H9 (cell line): ENCODE measurements at regions not wholly inside any gene's neighbourhood (a gene's known extent, or its start where the extent isn't known, plus 50 kb on each side); places are given as distances from the start of the nearest gene placed in this dataset.

Experiments used
- DNase-seq: peaks from one replicate; pipeline ENCODE4 v3.0.0-alpha.2; 2017
- H2AFZ ChIP-seq: one replicate; pipeline ENCODE4 v1.6.1; 2013; ENCODE audit warnings: mild to moderate bottlenecking, low read length, control low read depth, moderate library complexity
- H2AK5ac ChIP-seq: 2 replicates; pipeline ENCODE4 v1.6.1; 2013; ENCODE audit warnings: low read length, control low read depth, mixed read lengths; ENCODE audit not compliant: insufficient read length
- H2BK120ac ChIP-seq: one replicate; pipeline ENCODE4 v1.6.1; 2013; ENCODE audit warnings: low read depth, mild to moderate bottlenecking, low read length, control low read depth, inconsistent platforms; ENCODE audit not compliant: poor library complexity, severe bottlenecking
- H2BK12ac ChIP-seq: 2 replicates; pipeline ENCODE4 v1.6.1; 2013; ENCODE audit warnings: low read length, control low read depth, mixed read lengths, low read depth; ENCODE audit not compliant: insufficient read length
- H2BK15ac ChIP-seq: 2 replicates; pipeline ENCODE4 v1.6.1; 2013; ENCODE audit warnings: low read depth, low read length, control low read depth
- H2BK20ac ChIP-seq: one replicate; pipeline ENCODE4 v1.6.1; 2013; ENCODE audit warnings: low read depth, mild to moderate bottlenecking, low read length, control low read depth, inconsistent platforms; ENCODE audit not compliant: poor library complexity, severe bottlenecking
- H2BK5ac ChIP-seq: 2 replicates; pipeline ENCODE4 v1.6.1; 2013; ENCODE audit warnings: low read length, control low read depth, mixed read lengths; ENCODE audit not compliant: insufficient read length
- H3K14ac ChIP-seq: 2 replicates; pipeline ENCODE4 v1.6.1; 2013; ENCODE audit warnings: low read length, control low read depth; ENCODE audit not compliant: insufficient read depth
- H3K18ac ChIP-seq: 2 replicates; pipeline ENCODE4 v1.6.1; 2013; ENCODE audit warnings: low read depth, mild to moderate bottlenecking, mixed read lengths, low read length, control low read depth; ENCODE audit not compliant: insufficient read length
- H3K23ac ChIP-seq: 2 replicates; pipeline ENCODE4 v1.6.1; 2013; ENCODE audit warnings: low read length, control low read depth, mixed read lengths, low read depth; ENCODE audit not compliant: insufficient read length
- H3K23me2 ChIP-seq: 2 replicates; pipeline ENCODE4 v1.6.1; 2013; ENCODE audit warnings: low read depth, mild to moderate bottlenecking, mixed read lengths, low read length, control low read depth; ENCODE audit not compliant: insufficient read length, poor library complexity, severe bottlenecking
- H3K27ac ChIP-seq: 2 replicates; pipeline ENCODE4 v1.5.1; 2013; ENCODE audit warnings: low read length, control low read depth, mixed read lengths, low read depth; ENCODE audit not compliant: insufficient read length
- H3K27me3 ChIP-seq: 2 replicates; pipeline ENCODE4 v1.6.1; 2013; ENCODE audit warnings: low read length, control low read depth, inconsistent platforms; ENCODE audit not compliant: insufficient read depth
- H3K4ac ChIP-seq: 2 replicates; pipeline ENCODE4 v1.6.1; 2013; ENCODE audit warnings: low read depth, mild to moderate bottlenecking, control low read depth, inconsistent platforms, low read length, moderate library complexity
- H3K4me1 ChIP-seq: 2 replicates; pipeline ENCODE4 v1.6.1; 2013; ENCODE audit warnings: low read length, control low read depth, inconsistent platforms; ENCODE audit not compliant: insufficient read depth
- H3K4me2 ChIP-seq: 2 replicates; pipeline ENCODE4 v1.6.1; 2013; ENCODE audit warnings: low read length, control low read depth, mixed read lengths; ENCODE audit not compliant: insufficient read length, insufficient read depth
- H3K56ac ChIP-seq: 2 replicates; pipeline ENCODE4 v1.6.1; 2013; ENCODE audit warnings: low read depth, mild to moderate bottlenecking, mixed read lengths, low read length, control low read depth; ENCODE audit not compliant: insufficient read length
- H3K79me1 ChIP-seq: 2 replicates; pipeline ENCODE4 v1.6.1; 2013; ENCODE audit warnings: low read depth, mild to moderate bottlenecking, moderate library complexity, low read length, control low read depth, inconsistent platforms; ENCODE audit not compliant: insufficient read depth, poor library complexity, severe bottlenecking
- H3K79me2 ChIP-seq: 2 replicates; pipeline ENCODE4 v1.6.1; 2013; ENCODE audit warnings: low read length, control low read depth, inconsistent platforms; ENCODE audit not compliant: insufficient read depth
- H3K9ac ChIP-seq: 2 replicates; pipeline ENCODE4 v1.6.1; 2013; ENCODE audit warnings: low read length, control low read depth, mixed read lengths; ENCODE audit not compliant: insufficient read length; ENCODE audit errors: extremely low read depth
- H3K9me3 ChIP-seq: one replicate; pipeline ENCODE4 v1.6.1; 2013; ENCODE audit warnings: low read depth, low read length, inconsistent platforms; ENCODE audit not compliant: control insufficient read depth
- H3T11ph ChIP-seq: one replicate; pipeline ENCODE4 v1.6.1; 2013; ENCODE audit warnings: mild to moderate bottlenecking, low read length, control low read depth, inconsistent platforms
- H4K20me1 ChIP-seq: one replicate; pipeline ENCODE4 v1.6.1; 2013; ENCODE audit not compliant: control insufficient read depth, insufficient read length, insufficient read depth
- H4K5ac ChIP-seq: 2 replicates; pipeline ENCODE4 v1.6.1; 2013; ENCODE audit warnings: low read depth, mild to moderate bottlenecking, mixed read lengths, low read length, control low read depth; ENCODE audit not compliant: insufficient read length
- H4K8ac ChIP-seq: replicated peaks from 2 replicates; pipeline ENCODE4 v1.6.1; 2013; ENCODE audit warnings: low read length, control low read depth, mixed read lengths, low read depth; ENCODE audit not compliant: insufficient read length
- H4K91ac ChIP-seq: 2 replicates; pipeline ENCODE4 v1.6.1; 2013; ENCODE audit warnings: low read depth, mild to moderate bottlenecking, moderate library complexity, mixed read lengths, low read length, control low read depth; ENCODE audit not compliant: insufficient read length
- H3K27ac Mint-ChIP-seq, 3 experiments: 2 replicates in 2 of 3; 3 replicates in 1 of 3; pipeline ENCODE4 v1.8.0; 2020 to 2021; ENCODE audit warnings: mixed read lengths in 3 of 3, mild to moderate bottlenecking in 1 of 3, moderate library complexity in 1 of 3
- H3K27me3 Mint-ChIP-seq: 2 replicates; pipeline ENCODE4 v1.8.0; 2021; ENCODE audit warnings: low read depth, mild to moderate bottlenecking, moderate library complexity, mixed read lengths
- H3K36me3 Mint-ChIP-seq, 3 experiments: 2 replicates in 2 of 3; 3 replicates in 1 of 3; pipeline ENCODE4 v1.8.0; 2020 to 2021; ENCODE audit warnings: low read depth in 3 of 3, mixed read lengths in 3 of 3; ENCODE audit not compliant: insufficient read depth in 1 of 3
- H3K4me1 Mint-ChIP-seq, 2 experiments: 2 replicates each; pipeline ENCODE4 v1.8.0; 2020; ENCODE audit warnings: mixed read lengths in 2 of 2
- H3K4me3 Mint-ChIP-seq, 2 experiments: 2 replicates in 1 of 2; 3 replicates in 1 of 2; pipeline ENCODE4 v1.8.0; 2020 to 2021; ENCODE audit warnings: mild to moderate bottlenecking in 2 of 2, mixed read lengths in 2 of 2, moderate library complexity in 1 of 2
- H3K9me3 Mint-ChIP-seq, 2 experiments: 2 replicates in 1 of 2; 3 replicates in 1 of 2; pipeline ENCODE4 v1.8.0; 2020; ENCODE audit warnings: mild to moderate bottlenecking in 2 of 2, mixed read lengths in 2 of 2, moderate library complexity in 1 of 2
- WGBS: extraction: QIAGEN DNeasy Blood & Tissue Kit; methylation state at CpG from one replicate; pipeline ENCODE4 v1.1.7; 2013; ENCODE audit warnings: missing lambda C conversion rate, low lambda C conversion rate, mixed read lengths; ENCODE audit not compliant: insufficient read length; ENCODE audit errors: extremely low coverage; 5-methylcytosine and 5-hydroxymethylcytosine counted together
- TF ChIP-seq, protein P1 (sequence below): fragments of 200-600 bp; sonication (generic); conservative IDR thresholded peaks from 3 replicates; pipeline ENCODE4 v1.8.0; 2021; ENCODE audit warnings: antibody characterized with exemption, mild to moderate bottlenecking

DNA sequence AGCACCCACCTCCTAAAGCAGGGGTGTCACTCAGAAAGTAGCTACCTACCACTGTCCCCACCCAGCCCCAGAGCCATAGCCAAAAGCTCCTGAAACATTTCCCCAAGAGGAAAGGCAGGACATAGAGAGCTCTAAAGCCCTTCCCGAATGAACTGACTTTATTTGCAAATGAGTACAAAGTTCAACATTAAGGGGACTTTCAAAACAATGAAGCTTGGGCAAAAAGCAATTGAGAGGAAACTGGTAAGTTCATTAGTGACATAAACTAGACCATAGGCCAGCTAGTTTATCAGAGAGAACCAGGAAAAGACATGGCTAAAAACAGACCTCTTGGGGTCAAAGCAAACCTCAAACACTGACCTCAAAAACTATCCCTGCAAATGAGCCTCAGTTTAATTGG is 72.7 kb downstream of the IGLL5 start:
- Histone ChIP-seq H3K79me2 (no peaks in the 10 kb centered on the region), H3K9me3 (no peaks in the 10 kb centered on the region), H3K4me2 (no peak overlapping the region), H2BK15ac (no peak overlapping the region), H3K4me1 (no peaks in the 10 kb centered on the region), H3K23me2 (no peaks in the 10 kb centered on the region), H4K91ac (no peak overlapping the region), H3K23ac (no peak overlapping the region), H2AFZ (no peak overlapping the region), H3K9ac (no peak overlapping the region), H2BK120ac (no peak overlapping the region), H4K5ac (no peak overlapping the region), H2BK5ac (no peak overlapping the region), H3K14ac (no peak overlapping the region), H3T11ph (no peak overlapping the region), H3K27me3 (no peaks in the 10 kb centered on the region; the same call in 1 of the 2 replicates), H3K4ac (no peak overlapping the region), H3K27ac (no peak overlapping the region), H2BK20ac (no peak overlapping the region), H2AK5ac (no peak overlapping the region), H3K56ac (no peak overlapping the region), H4K20me1 (no peaks in the 10 kb centered on the region), H4K8ac (no peak overlapping the region), H2BK12ac (no peak overlapping the region), H3K18ac (no peak overlapping the region), H3K79me1 (no peaks in the 10 kb centered on the region)
- Mint-ChIP-seq H3K27me3 (peaks cover 86% of the 10 kb centered on the region), H3K4me3 (no peak overlapping the region), H3K4me1 (peaks cover 9% of the 10 kb centered on the region in 2 experiments), H3K9me3 (peaks cover 14 to 32% of the 10 kb centered on the region in 2 experiments), H3K27ac (no peak overlapping the region), H3K36me3 (peaks cover 0 to 12% (median 4%) of the 10 kb centered on the region in 3 experiments; a peak in 4 of 7 replicates)
- no peak for DNase-seq
- WGBS, result no CpG with 5 or more reads among the region's 1 CpG
- TF ChIP-seq, protein P1, sequence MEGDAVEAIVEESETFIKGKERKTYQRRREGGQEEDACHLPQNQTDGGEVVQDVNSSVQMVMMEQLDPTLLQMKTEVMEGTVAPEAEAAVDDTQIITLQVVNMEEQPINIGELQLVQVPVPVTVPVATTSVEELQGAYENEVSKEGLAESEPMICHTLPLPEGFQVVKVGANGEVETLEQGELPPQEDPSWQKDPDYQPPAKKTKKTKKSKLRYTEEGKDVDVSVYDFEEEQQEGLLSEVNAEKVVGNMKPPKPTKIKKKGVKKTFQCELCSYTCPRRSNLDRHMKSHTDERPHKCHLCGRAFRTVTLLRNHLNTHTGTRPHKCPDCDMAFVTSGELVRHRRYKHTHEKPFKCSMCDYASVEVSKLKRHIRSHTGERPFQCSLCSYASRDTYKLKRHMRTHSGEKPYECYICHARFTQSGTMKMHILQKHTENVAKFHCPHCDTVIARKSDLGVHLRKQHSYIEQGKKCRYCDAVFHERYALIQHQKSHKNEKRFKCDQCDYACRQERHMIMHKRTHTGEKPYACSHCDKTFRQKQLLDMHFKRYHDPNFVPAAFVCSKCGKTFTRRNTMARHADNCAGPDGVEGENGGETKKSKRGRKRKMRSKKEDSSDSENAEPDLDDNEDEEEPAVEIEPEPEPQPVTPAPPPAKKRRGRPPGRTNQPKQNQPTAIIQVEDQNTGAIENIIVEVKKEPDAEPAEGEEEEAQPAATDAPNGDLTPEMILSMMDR, result no peak
